SK-N-SH (cell line): ENCODE measurements at regions not wholly inside any gene's neighbourhood (a gene's known extent, or its start where the extent isn't known, plus 50 kb on each side); places are given as distances from the start of the nearest gene placed in this dataset.

Experiments
- CHD2 ChIP-seq: fragments of 150-350 bp; IDR thresholded peaks from 2 replicates; pipeline ENCODE4 v1.6.1; 2018; ENCODE audit warnings: low read length; ENCODE audit not compliant: partially characterized antibody
- JUND ChIP-seq: IDR thresholded peaks from 2 replicates; pipeline ENCODE4 v1.4.0; 2012
- POLR2AphosphoS5 ChIP-seq: IDR thresholded peaks from 2 replicates; pipeline ENCODE4 v1.6.1; 2012; ENCODE audit warnings: low read depth, low read length
- TAF1 ChIP-seq: IDR thresholded peaks from 2 replicates; pipeline ENCODE4 v1.6.1; 2012; ENCODE audit warnings: low read depth, mild to moderate bottlenecking, low read length, moderate library complexity, borderline replicate concordance
- TF ChIP-seq, protein P1 (sequence below): fragments of 200-600 bp; sonication (generic); IDR thresholded peaks from 2 replicates; pipeline ENCODE4 v1.6.1; 2017; ENCODE audit warnings: antibody characterized with exemption, mild to moderate bottlenecking, moderate library complexity
- TF ChIP-seq, protein P2 (sequence below): fragments of 150-350 bp; IDR thresholded peaks from 2 replicates; pipeline ENCODE4 v1.6.1; 2017; ENCODE audit warnings: antibody characterized with exemption, low read length, low read depth, borderline replicate concordance

DNA sequence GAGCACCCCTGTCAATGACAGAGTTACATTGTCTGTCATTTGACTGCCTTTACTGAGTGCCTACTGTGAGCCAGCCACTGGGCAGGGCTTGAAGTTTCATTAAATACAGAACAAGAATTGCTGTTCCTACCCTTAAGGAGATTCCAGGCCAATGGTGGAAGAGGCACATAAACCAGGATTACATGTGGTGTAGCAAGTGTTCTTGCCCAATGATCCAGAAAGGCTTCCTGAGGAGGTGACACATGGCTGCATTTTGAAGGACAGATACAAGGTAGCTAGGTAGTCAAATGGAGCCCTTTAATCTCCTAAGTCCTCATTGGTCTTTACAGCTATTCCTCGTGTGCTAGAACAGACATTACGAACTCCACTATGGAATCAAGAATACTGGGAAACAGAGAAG is 312.7 kb downstream of the ETAA1 start:
- TF ChIP-seq CHD2: no peak
- TF ChIP-seq, protein P1, sequence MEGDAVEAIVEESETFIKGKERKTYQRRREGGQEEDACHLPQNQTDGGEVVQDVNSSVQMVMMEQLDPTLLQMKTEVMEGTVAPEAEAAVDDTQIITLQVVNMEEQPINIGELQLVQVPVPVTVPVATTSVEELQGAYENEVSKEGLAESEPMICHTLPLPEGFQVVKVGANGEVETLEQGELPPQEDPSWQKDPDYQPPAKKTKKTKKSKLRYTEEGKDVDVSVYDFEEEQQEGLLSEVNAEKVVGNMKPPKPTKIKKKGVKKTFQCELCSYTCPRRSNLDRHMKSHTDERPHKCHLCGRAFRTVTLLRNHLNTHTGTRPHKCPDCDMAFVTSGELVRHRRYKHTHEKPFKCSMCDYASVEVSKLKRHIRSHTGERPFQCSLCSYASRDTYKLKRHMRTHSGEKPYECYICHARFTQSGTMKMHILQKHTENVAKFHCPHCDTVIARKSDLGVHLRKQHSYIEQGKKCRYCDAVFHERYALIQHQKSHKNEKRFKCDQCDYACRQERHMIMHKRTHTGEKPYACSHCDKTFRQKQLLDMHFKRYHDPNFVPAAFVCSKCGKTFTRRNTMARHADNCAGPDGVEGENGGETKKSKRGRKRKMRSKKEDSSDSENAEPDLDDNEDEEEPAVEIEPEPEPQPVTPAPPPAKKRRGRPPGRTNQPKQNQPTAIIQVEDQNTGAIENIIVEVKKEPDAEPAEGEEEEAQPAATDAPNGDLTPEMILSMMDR: no peak
- TF ChIP-seq JUND: no peak
- no peak for TF ChIP-seq TAF1
- TF ChIP-seq POLR2AphosphoS5: no peak
- TF ChIP-seq, protein P2, sequence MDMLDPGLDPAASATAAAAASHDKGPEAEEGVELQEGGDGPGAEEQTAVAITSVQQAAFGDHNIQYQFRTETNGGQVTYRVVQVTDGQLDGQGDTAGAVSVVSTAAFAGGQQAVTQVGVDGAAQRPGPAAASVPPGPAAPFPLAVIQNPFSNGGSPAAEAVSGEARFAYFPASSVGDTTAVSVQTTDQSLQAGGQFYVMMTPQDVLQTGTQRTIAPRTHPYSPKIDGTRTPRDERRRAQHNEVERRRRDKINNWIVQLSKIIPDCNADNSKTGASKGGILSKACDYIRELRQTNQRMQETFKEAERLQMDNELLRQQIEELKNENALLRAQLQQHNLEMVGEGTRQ: no peak
